Choroid plexus epithelial cell (primary cell): ENCODE measurements at regions not wholly inside any gene's neighbourhood (a gene's known extent, or its start where the extent isn't known, plus 50 kb on each side); places are given as distances from the start of the nearest gene placed in this dataset.

ENCODE experiments used
- DNase-seq: peaks from one replicate; pipeline ENCODE4 v3.0.0-alpha.2; 2010; ENCODE audit warnings: low read depth
- H3K4me3 ChIP-seq: 2 replicates; pipeline ENCODE4 v1.5.1; 2011; ENCODE audit warnings: low read depth, mild to moderate bottlenecking, control low read depth, low read length, moderate library complexity
- TF ChIP-seq, protein P1 (sequence below): conservative IDR thresholded peaks from 2 replicates; pipeline ENCODE4 v1.5.1; 2011; ENCODE audit warnings: low read depth, mild to moderate bottlenecking, control low read depth, inconsistent platforms, low read length, moderate library complexity

DNA sequence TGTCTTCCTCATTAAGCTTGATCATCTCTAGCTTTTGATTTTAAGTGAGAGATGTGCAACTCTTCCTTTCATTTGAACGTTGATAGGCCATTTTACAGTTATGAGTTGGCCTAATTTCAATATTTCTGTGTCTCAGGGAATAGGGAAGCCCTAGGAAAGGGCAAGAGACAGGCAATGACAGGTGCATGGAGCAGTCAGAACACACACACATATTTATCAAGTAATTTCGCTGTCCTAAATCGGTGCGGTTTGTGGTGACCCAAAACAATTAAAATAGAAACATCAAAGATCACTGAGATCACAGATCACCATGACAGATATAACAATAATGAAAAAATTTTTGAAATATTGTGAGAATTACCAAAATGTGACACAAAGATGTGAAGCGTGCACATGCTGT is 87.7 kb upstream of the LSM6 start:
- TF ChIP-seq, protein P1, sequence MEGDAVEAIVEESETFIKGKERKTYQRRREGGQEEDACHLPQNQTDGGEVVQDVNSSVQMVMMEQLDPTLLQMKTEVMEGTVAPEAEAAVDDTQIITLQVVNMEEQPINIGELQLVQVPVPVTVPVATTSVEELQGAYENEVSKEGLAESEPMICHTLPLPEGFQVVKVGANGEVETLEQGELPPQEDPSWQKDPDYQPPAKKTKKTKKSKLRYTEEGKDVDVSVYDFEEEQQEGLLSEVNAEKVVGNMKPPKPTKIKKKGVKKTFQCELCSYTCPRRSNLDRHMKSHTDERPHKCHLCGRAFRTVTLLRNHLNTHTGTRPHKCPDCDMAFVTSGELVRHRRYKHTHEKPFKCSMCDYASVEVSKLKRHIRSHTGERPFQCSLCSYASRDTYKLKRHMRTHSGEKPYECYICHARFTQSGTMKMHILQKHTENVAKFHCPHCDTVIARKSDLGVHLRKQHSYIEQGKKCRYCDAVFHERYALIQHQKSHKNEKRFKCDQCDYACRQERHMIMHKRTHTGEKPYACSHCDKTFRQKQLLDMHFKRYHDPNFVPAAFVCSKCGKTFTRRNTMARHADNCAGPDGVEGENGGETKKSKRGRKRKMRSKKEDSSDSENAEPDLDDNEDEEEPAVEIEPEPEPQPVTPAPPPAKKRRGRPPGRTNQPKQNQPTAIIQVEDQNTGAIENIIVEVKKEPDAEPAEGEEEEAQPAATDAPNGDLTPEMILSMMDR = no peak
- DNase-seq = no peak
- H3K4me3 ChIP-seq = no peak overlapping the region

DNA sequence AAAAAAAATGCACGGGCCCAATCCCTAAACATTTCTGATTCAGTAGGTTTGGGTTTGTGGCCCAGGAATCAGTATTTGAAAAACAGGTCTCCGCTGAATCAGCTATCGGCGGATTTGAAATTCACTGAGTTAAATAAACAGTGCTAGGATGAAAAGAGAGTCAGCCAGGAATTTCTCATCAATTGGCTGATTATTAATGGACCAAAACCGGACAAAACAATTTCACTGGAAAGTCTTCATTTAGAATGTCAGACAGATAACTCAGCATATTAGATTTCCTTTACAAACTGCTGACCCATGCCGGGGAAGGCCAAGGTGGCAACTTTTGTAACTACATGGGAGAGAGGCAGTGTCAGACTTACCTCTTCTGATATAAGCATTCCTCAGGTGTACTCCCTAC is 99.4 kb upstream of the LSM6 start:
- no peak overlapping the region for H3K4me3 ChIP-seq
- TF ChIP-seq, protein P1 = no peak
- no peak for DNase-seq

DNA sequence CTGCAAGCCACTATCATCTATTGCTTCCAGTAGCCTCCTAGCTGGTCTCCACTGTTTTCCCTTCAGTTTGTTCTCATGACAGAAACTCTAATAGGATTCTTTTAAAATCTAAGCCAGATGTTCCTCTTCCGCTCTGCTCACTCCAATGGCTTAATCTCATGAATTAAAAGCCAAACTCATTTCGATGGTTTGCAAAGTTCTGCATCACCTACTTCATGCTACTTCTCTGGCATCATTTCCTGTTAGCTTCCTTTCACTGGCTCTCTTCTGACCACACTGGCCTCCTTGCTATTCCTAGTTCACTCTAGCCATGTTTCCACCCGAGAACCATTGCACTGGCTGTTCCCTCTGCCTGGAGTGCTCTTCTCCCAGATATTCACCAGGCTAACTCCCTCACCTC is 102.0 kb upstream of the LSM6 start:
- TF ChIP-seq, protein P1 = no peak
- DNase-seq = no peak

GRCh38 chr4:146072376-146072775 is 103.1 kb upstream of the LSM6 start:
- TF ChIP-seq, protein P1 = no peak
- H3K4me3 ChIP-seq = no peak overlapping the region
- no peak for DNase-seq

More for the DNA sequence above, 102.0 kb upstream of the LSM6 start:
- H3K4me3 ChIP-seq = no peak overlapping the region

- no peak for DNase-seq
- TF ChIP-seq, protein P1 = no peak
- no peak overlapping the region for H3K4me3 ChIP-seq
Observed at GRCh38 chr4:146071390-146071789, 104.1 kb upstream of the LSM6 start.

DNA sequence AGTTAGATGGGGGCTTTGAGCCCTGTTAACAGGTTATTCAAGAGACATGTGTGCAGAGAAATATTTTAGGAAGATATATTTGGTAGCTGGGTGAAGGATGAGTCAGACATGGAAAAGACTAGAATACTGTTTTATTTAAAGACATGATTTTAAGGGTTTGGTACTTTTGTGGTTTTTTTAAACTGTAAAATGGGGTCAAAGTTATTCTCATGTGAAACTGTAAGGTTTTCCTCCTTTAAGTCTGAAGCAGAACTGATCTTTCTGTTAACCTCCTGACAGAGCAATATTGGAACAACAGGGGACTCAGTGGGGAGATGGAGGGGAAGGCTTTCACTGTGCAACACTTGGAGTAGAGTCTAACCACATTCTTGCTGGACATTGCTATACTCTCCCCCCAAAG is 112.4 kb upstream of the LSM6 start:
- no peak for DNase-seq
- H3K4me3 ChIP-seq = no peak overlapping the region
- TF ChIP-seq, protein P1 = no peak

GRCh38 chr4:146062340-146062739 is 113.2 kb upstream of the LSM6 start:
- no peak overlapping the region for H3K4me3 ChIP-seq
- TF ChIP-seq, protein P1 = no peak
- no peak for DNase-seq
